GM12872 (cell line): ENCODE measurements at regions not wholly inside any gene's neighbourhood (a gene's known extent, or its start where the extent isn't known, plus 50 kb on each side); places are given as distances from the start of the nearest gene placed in this dataset.

Source experiments
- TF ChIP-seq, protein P1 (sequence below): IDR thresholded peaks from 3 replicates; pipeline ENCODE4 v1.5.1; 2011; ENCODE audit warnings: low read depth, mild to moderate bottlenecking, low read length, moderate library complexity; ENCODE audit not compliant: insufficient read depth

DNA sequence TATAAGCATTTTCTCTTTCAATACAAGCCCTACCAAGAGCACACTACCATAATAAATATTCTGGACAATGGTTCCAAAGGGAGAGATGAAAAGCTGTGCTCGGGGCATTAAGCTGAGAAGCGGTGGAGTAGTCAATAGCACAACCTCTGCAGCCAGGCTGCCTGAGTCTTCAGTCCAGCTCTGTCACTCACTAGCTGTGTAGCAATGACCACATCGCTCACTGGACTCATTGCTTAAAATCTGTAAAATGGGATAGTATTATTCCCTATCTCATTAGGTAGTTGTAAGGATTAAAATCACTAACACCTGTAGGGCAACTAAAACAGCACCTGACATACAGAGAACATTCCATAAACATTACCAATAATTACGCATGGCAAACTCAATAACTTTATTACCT is 199.9 kb upstream of the KLF14 start:
- TF ChIP-seq, protein P1, sequence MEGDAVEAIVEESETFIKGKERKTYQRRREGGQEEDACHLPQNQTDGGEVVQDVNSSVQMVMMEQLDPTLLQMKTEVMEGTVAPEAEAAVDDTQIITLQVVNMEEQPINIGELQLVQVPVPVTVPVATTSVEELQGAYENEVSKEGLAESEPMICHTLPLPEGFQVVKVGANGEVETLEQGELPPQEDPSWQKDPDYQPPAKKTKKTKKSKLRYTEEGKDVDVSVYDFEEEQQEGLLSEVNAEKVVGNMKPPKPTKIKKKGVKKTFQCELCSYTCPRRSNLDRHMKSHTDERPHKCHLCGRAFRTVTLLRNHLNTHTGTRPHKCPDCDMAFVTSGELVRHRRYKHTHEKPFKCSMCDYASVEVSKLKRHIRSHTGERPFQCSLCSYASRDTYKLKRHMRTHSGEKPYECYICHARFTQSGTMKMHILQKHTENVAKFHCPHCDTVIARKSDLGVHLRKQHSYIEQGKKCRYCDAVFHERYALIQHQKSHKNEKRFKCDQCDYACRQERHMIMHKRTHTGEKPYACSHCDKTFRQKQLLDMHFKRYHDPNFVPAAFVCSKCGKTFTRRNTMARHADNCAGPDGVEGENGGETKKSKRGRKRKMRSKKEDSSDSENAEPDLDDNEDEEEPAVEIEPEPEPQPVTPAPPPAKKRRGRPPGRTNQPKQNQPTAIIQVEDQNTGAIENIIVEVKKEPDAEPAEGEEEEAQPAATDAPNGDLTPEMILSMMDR, result no peak

DNA sequence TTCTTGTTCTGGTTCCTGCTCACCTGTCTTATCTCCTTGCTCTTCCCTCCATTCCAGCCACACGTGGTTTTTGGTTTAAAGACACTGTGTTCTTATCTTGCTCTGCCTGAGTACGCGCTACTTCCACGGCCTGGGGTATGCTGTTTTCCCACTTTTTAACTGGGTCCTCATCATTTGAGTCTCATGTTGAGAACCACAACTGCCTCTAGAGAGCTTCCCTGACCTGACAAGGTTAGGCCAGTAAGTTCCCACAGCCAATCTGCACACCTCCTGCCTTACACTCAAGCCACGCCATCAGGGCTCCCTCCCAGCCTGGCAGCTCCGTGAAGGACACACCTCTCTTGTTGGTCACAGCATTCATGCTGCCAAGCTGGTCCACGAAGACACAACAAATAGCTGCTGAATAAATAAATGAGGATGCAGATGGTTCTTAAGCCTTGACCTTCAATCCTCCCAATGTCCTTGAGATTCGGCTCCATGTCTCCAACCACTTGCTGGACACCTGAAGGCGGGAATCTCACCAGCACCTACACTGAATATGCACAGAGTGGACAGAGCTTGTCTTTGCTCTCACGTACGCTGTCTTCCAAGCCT is 201.7 kb upstream of the KLF14 start:
- TF ChIP-seq, protein P1, result no peak

DNA sequence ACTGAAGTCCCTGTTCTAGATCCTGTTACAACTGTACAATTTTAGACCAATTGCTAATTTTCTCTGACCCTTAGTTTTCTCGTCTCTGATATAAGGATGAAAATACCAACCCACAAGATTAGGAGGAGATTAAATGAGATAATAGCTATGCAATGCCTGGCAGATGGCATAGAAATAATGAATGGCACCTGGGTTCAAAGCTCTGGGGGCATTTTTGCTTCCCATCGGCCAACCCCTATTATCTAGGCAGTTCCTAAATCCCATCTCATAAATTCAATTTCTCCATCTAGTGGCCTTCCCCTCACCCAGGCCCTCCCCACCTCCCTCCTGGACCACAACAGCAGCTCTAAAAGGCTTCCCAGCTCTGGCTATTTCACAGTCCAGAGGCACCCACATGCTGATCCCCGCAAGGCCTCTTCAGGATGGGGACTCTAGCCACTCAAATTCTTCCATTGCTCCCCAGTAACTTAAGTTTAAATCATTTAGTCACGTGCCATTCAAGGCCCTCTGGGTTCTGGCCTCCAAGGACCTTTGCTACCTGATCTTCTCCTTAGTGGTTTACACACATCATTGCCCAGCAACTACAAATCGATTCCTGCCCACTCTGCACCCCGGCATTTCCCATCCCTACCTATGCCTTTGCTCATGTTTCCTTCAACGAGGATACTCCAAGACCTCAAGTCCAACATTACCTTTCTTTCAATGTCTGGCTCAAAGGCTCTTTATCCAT is 202.4 kb upstream of the KLF14 start:
- TF ChIP-seq, protein P1, result no peak

DNA sequence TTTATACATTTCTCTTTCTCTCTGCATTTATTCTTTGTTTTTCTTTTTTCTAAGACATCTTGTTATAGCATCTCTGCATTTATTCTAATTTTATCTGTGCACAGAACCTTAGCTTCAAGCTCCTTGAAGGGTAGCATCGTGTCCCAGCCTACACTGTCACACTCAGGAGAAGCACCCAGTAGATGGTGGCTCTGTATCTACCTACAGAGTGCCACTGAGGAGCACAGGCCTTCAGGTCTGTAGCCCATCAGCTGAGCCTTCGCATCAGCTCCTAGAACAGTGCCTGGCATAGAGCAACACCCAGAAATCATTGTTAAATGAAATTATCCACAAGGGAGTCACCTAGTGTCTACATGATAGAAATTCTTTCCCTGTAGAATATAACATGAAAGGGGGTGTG is 203.0 kb upstream of the KLF14 start:
- TF ChIP-seq, protein P1, result no peak

DNA sequence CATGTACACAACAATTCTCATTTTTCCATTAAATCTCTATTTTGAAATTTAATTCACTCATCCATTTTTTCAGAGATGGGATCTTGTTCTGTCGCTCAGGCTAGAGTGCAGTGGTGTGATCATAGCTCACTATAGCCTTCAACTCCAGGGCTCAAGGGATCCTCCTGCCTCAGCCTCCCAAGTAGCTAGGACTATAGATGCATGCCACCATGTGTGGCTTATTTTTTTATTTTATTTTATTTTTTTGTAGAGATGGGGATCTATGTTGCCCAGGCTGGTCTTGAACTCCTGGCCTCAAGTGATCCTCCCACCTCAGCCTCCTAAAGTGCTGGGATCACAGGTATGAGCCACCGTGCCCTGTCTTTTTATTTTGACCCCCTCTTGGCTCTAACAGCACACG is 203.8 kb upstream of the KLF14 start:
- TF ChIP-seq, protein P1, result no peak

DNA sequence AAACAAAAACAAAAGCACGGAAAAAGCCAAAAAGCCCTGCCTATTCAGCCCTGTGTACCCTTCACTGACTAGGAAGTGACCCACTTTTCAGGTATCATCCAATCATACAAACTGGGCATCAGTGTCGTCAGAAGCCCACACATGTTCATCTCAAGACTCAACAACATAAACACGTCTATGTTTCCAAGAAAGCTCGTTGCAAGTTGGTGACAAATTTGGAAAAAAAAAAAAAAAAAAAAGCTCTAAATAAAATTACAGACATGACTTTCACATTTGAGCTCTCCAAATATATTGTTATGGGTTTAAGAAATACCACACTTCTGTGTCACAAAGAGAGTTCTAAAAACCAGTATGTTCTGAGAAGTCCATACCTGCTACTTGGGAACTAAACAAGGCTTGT is 204.7 kb upstream of the KLF14 start:
- TF ChIP-seq, protein P1, result no peak

DNA sequence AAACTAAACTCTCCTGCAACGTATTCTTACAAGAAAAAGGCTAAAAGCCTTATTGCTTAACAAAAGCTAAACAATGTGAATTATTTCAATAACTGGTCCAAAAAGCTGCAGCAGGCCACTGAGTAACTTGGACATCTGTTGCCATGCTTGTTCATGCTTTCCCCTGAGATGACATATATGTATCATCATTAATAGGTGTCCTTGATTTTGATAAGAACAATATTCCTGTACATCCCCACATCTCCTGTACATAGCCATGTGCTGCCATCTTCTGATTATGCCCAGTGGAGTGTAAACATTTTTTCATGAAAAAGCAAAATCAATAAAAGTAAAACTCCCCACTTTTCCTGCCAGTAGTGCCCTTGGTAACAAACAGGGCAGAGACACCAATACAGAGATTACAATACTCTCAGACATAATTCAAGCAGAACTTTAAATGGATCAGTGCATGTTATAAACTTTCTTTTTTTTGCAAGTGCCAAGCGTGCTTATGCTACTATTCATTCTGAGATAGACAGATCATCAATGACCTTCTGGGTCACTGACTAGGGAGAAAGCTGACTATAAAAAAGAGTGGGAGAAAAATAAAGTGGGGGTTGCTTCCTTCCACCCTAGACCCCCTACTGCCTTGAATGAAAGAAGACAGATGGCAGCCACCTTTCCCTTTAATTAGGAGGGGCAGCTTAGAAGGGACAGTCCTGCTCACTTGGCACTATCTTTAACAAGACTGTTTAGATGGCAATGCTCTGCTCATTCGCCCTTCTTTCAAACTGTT is 205.5 kb upstream of the KLF14 start:
- TF ChIP-seq, protein P1, result no peak
